D721Med (cell line): ENCODE measurements at regions not wholly inside any gene's neighbourhood (a gene's known extent, or its start where the extent isn't known, plus 50 kb on each side); places are given as distances from the start of the nearest gene placed in this dataset.

Experiments
- DNase-seq: peaks from one replicate; pipeline ENCODE4 v3.0.0; 2011; ENCODE audit warnings: low spot score; ENCODE audit not compliant: insufficient read length
- FAIRE-seq: peaks from 2 replicates; lab custom pipeline; 2011; peaks lifted over from hg19 to GRCh38; lab: Jason Lieb, UNC
- TF ChIP-seq, protein P1 (sequence below): IDR thresholded peaks from 2 replicates; pipeline ENCODE4 v1.5.1; 2012; ENCODE audit warnings: mild to moderate bottlenecking, control low read depth; ENCODE audit not compliant: insufficient read depth; ENCODE audit errors: missing control alignments

DNA sequence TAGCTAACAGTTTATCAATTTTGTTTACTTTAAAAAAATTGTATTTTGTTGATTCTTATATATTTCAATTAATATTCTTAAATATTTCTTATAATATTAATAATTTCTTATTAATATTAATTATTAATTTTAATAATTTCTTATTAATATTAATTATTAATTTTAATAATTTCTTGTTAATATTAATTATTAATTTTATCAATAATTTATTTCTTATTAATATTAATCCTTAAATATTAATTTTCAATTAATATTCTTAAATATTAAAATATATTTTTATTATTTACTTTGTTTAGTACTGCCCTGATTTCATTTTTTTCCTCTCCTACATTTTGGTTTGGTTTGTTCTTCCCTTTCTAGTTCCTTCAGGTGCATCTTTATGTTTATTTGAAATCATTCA lies 1208.1 kb downstream of the LRFN5 start:
- DNase-seq (no peak), FAIRE-seq (no peak)
- TF ChIP-seq, protein P1, sequence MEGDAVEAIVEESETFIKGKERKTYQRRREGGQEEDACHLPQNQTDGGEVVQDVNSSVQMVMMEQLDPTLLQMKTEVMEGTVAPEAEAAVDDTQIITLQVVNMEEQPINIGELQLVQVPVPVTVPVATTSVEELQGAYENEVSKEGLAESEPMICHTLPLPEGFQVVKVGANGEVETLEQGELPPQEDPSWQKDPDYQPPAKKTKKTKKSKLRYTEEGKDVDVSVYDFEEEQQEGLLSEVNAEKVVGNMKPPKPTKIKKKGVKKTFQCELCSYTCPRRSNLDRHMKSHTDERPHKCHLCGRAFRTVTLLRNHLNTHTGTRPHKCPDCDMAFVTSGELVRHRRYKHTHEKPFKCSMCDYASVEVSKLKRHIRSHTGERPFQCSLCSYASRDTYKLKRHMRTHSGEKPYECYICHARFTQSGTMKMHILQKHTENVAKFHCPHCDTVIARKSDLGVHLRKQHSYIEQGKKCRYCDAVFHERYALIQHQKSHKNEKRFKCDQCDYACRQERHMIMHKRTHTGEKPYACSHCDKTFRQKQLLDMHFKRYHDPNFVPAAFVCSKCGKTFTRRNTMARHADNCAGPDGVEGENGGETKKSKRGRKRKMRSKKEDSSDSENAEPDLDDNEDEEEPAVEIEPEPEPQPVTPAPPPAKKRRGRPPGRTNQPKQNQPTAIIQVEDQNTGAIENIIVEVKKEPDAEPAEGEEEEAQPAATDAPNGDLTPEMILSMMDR = no peak

- DNase-seq = no peak
- no peak for FAIRE-seq
- TF ChIP-seq, protein P1 = no peak
These were observed 1200.2 kb downstream of the LRFN5 start for GRCh38 chr14:42806909-42807315.

- no peak for FAIRE-seq
- TF ChIP-seq, protein P1 = no peak
These were observed 1197.5 kb downstream of the LRFN5 start for GRCh38 chr14:42804141-42804540.

DNA sequence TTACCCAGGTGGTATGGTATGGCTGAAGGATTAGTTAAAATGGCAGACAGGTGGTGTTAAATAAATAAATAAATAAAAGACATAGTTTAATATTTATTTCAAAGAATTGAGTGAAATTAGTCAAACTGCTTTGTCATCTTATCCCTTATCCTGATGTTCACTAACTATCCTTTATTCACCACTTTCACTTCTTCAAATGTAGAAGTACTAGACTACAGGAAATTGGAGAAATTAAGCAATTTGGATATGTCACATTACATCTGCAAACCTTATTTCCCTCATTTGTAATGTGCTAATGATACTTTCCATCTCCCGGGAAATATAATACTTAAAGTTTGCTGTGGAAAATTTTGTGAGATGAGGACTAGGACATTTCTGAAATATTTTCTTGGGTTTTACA lies 1195.7 kb downstream of the LRFN5 start:
- no peak for DNase-seq
- TF ChIP-seq, protein P1 = no peak

More at GRCh38 chr14:42804141-42804540, 1197.5 kb downstream of the LRFN5 start:
- no peak for DNase-seq

DNA sequence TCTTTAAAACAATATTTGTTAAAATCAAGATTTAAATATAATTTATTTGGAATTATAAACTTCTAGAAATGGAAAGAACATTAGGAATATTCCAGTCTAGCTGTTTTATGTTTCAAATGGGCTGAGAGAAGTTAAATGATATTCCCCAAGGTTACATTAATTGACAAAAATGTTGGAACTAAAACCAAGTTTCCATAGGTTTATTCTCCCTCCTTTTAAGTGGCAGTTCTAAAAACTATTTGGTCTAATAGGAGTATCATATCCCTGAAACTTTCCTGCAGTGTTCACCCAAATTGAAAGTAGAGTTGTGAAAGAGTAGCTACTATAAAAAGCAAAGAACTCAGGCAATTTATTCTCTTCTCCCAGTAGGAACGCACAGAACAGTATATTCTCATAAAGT lies 1185.5 kb downstream of the LRFN5 start:
- no peak for FAIRE-seq

More for the DNA sequence above, 1195.7 kb downstream of the LRFN5 start:
- FAIRE-seq = no peak

GRCh38 chr14:42782754-42783153 lies 1176.1 kb downstream of the LRFN5 start:
- TF ChIP-seq, protein P1 = no peak
- no peak for DNase-seq
- no peak for FAIRE-seq

More for the DNA sequence above, 1185.5 kb downstream of the LRFN5 start:
- TF ChIP-seq, protein P1 = no peak
- no peak for DNase-seq

DNA sequence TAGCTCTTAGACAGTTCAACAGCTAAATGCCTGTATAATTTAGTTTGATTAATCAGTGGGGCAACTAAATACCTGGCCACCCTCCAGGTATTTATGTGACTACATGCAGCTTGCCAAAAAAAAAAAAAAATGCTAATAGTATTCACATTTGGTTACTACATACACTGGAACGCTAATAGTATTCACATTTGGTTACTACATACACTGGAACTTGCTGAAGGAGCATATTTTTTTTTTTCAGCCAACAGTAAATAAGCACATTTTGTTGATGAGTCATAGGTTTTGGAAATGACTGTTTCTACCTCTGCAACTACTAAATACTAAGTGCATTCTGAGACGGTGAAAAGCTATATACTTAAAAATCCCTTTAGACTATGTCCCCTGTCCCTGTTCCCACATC lies 1172.3 kb downstream of the LRFN5 start:
- TF ChIP-seq, protein P1 = no peak
- DNase-seq (no peak), FAIRE-seq (no peak)
